ENCODE measurements at regions not wholly inside any gene's neighbourhood (a gene's known extent, or its start where the extent isn't known, plus 50 kb on each side); places are given as distances from the start of the nearest gene placed in this dataset.

GRCh38 chr2:129009555-129010146 is 691.0 kb upstream of the HS6ST1 start:
- 84 to 91% methylated on average over 11 of the region's 11 CpGs for WGBS, 2 donors
- TF ChIP-seq CTCF (IDR thresholded peaks at IDR 0.05) (no peak), POLR2A (IDR thresholded peaks at IDR 0.05) (no peak)
- intact Hi-C loops (cut with DNase I; ENCODE audit: low total_unique reads), result no loop called here
- H3K4me3 ChIP-seq (ENCODE audit: low read depth, poor library complexity, severe bottlenecking), result no peak overlapping the region
- DNase-seq (ENCODE audit: low spot score in 2 of 2), result no peak

- TF ChIP-seq CTCF (IDR thresholded peaks at IDR 0.05) (no peak), POLR2A (IDR thresholded peaks at IDR 0.05) (no peak)
- DNase-seq (ENCODE audit: low spot score in 2 of 2), result no peak
- 53 to 54% methylated on average over 5 of the region's 5 CpGs for WGBS, 2 donors
- no peak overlapping the region for H3K4me3 ChIP-seq (ENCODE audit: low read depth, poor library complexity, severe bottlenecking)
- intact Hi-C loops (cut with DNase I; ENCODE audit: low total_unique reads), result no loop called here
Observed at GRCh38 chr2:129010262-129010661, 691.6 kb upstream of the HS6ST1 start.

- TF ChIP-seq CTCF (IDR thresholded peaks at IDR 0.05) (no peak), POLR2A (IDR thresholded peaks at IDR 0.05) (no peak)
- 77 to 88% methylated on average over 9 of the region's 9 CpGs for WGBS, 2 donors
- intact Hi-C loops (cut with DNase I; ENCODE audit: low total_unique reads), result no loop called here
- DNase-seq (ENCODE audit: low spot score in 2 of 2), result no peak
- H3K4me3 ChIP-seq (ENCODE audit: low read depth, poor library complexity, severe bottlenecking), result no peak overlapping the region
Observed at GRCh38 chr2:129011466-129012061, 692.9 kb upstream of the HS6ST1 start.

GRCh38 chr2:129014432-129014831 is 695.8 kb upstream of the HS6ST1 start:
- intact Hi-C loops (cut with DNase I; ENCODE audit: low total_unique reads), result no loop called here
- 68 to 69% methylated on average over 2 of the region's 2 CpGs for WGBS, 2 donors
- DNase-seq (ENCODE audit: low spot score in 2 of 2), result no peak
- no peak overlapping the region for H3K4me3 ChIP-seq (ENCODE audit: low read depth, poor library complexity, severe bottlenecking)
- TF ChIP-seq POLR2A (IDR thresholded peaks at IDR 0.05) (no peak), CTCF (IDR thresholded peaks at IDR 0.05) (no peak)

GRCh38 chr2:129015397-129016285 is 697.0 kb upstream of the HS6ST1 start:
- TF ChIP-seq CTCF (IDR thresholded peaks at IDR 0.05) (no peak), POLR2A (IDR thresholded peaks at IDR 0.05) (no peak)
- intact Hi-C loops (cut with DNase I; ENCODE audit: low total_unique reads), result no loop called here
- no peak for DNase-seq (ENCODE audit: low spot score in 2 of 2)
- H3K4me3 ChIP-seq (ENCODE audit: low read depth, poor library complexity, severe bottlenecking), result no peak overlapping the region
- WGBS, 2 donors, result 73 to 81% methylated on average over 9 of the region's 9 CpGs

All from lower leg skin (tissue), 4 donors.